ENCODE measurements at regions not wholly inside any gene's neighbourhood (a gene's known extent, or its start where the extent isn't known, plus 50 kb on each side); places are given as distances from the start of the nearest gene placed in this dataset.

DNA sequence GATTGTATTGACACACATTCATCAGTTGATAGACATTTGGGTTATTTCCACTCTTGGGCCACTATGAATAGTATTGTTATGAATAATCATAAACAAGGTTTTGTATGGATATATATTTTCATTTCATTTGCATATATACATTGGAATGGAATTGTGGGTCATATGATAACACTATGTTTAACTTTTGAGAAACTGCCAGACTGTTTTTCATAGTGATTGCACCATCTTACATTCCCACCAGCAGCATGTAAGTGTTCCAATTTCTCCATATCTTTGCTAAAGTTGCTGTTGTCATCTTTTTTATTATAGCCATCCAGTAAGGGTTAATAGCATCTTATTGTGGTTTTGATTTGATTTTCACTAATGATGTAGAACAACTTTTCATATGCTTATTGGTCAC lies 198.5 kb upstream of the PPFIA2 start:
- Mint-ChIP-seq H3K27me3 (ENCODE audit: unreplicated experiment) (no peaks in the 10 kb centered on the region), H3K9me3 (ENCODE audit: unreplicated experiment) (no peaks in the 10 kb centered on the region), H3K4me3 (ENCODE audit: unreplicated experiment) (no peak overlapping the region), H3K4me1 (ENCODE audit: low read depth, unreplicated experiment) (no peaks in the 10 kb centered on the region), H3K36me3 (ENCODE audit: unreplicated experiment) (no peaks in the 10 kb centered on the region), H3K27ac (ENCODE audit: unreplicated experiment) (no peak overlapping the region)
- no peak for DNase-seq
- TF ChIP-seq, protein P1, sequence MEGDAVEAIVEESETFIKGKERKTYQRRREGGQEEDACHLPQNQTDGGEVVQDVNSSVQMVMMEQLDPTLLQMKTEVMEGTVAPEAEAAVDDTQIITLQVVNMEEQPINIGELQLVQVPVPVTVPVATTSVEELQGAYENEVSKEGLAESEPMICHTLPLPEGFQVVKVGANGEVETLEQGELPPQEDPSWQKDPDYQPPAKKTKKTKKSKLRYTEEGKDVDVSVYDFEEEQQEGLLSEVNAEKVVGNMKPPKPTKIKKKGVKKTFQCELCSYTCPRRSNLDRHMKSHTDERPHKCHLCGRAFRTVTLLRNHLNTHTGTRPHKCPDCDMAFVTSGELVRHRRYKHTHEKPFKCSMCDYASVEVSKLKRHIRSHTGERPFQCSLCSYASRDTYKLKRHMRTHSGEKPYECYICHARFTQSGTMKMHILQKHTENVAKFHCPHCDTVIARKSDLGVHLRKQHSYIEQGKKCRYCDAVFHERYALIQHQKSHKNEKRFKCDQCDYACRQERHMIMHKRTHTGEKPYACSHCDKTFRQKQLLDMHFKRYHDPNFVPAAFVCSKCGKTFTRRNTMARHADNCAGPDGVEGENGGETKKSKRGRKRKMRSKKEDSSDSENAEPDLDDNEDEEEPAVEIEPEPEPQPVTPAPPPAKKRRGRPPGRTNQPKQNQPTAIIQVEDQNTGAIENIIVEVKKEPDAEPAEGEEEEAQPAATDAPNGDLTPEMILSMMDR (IDR thresholded peaks at IDR 0.05; ENCODE audit: partially characterized antibody, unreplicated experiment) = no peak

DNA sequence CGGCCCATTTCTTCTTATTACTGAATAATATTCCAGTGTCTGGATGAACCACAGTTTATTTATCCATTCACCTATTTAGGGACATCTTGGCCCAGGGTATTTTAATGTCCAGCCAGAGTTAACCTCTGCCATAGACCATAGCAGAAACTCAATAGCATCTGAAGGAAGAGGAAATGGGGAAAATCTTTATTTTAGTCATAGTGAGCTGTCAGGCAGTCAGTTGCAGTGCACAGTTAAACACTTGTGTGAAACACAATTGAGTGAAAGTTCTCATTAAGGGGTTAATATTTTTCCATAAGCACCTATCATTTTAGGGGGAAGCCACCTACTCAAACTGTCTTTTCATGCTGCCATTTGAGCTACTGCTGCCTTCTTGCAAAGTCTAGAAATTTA lies 197.3 kb upstream of the PPFIA2 start:
- no peak for DNase-seq
- no peaks in the 10 kb centered on the region for H3K36me3 Mint-ChIP-seq (ENCODE audit: unreplicated experiment)
- H3K27ac Mint-ChIP-seq (ENCODE audit: unreplicated experiment) = no peak overlapping the region
- H3K9me3 Mint-ChIP-seq (ENCODE audit: unreplicated experiment) = no peaks in the 10 kb centered on the region
- H3K4me3 Mint-ChIP-seq (ENCODE audit: unreplicated experiment) = no peak overlapping the region
- H3K4me1 Mint-ChIP-seq (ENCODE audit: low read depth, unreplicated experiment) = no peaks in the 10 kb centered on the region
- TF ChIP-seq, protein P1 (IDR thresholded peaks at IDR 0.05; ENCODE audit: partially characterized antibody, unreplicated experiment) = no peak
- H3K27me3 Mint-ChIP-seq (ENCODE audit: unreplicated experiment) = no peaks in the 10 kb centered on the region

DNA sequence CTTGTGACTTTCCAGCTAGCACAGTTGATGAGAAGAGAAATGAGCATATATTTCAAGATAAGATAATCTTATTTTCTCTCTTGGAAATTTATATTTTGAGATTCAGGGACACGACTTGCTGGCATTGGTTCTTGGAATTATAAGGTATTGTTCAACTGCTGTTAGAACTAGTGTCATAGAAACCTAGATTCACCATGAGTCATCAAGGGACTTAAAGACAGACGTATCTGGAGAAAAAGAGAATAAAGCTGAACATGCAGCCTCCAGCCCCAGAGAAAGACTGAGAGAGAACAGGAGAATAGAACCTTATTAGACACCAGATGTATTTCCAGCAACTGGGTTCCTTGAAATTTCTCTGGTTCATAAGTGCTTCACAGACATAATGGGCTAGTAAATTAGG lies 194.4 kb upstream of the PPFIA2 start:
- Mint-ChIP-seq H3K4me1 (ENCODE audit: low read depth, unreplicated experiment) (no peaks in the 10 kb centered on the region), H3K36me3 (ENCODE audit: unreplicated experiment) (no peaks in the 10 kb centered on the region), H3K4me3 (ENCODE audit: unreplicated experiment) (no peak overlapping the region), H3K9me3 (ENCODE audit: unreplicated experiment) (no peaks in the 10 kb centered on the region), H3K27me3 (ENCODE audit: unreplicated experiment) (no peaks in the 10 kb centered on the region), H3K27ac (ENCODE audit: unreplicated experiment) (no peak overlapping the region)
- DNase-seq = no peak
- TF ChIP-seq, protein P1 (IDR thresholded peaks at IDR 0.05; ENCODE audit: partially characterized antibody, unreplicated experiment) = no peak

DNA sequence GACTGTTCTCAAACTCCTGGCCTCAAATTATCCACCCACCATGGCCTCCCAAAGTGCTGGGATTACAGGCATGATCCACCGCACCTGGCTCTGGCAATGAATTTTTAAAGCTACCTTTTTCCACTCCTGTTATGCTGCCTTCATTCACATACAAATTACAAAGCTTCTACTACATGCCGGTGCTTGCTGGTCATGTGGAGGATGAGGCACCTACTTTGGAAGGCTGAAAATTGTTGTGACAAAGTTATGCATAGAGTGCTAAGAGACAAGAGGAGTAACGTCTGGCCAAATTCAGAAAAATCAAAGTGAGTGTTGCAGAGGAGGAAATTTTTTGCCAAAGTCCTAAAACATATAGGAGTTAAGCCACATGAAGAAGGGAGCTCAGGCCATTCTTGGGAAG lies 191.7 kb upstream of the PPFIA2 start:
- Mint-ChIP-seq H3K27me3 (ENCODE audit: unreplicated experiment) (no peaks in the 10 kb centered on the region), H3K4me1 (ENCODE audit: low read depth, unreplicated experiment) (no peaks in the 10 kb centered on the region)
- TF ChIP-seq, protein P1 (IDR thresholded peaks at IDR 0.05; ENCODE audit: partially characterized antibody, unreplicated experiment) = no peak

DNA sequence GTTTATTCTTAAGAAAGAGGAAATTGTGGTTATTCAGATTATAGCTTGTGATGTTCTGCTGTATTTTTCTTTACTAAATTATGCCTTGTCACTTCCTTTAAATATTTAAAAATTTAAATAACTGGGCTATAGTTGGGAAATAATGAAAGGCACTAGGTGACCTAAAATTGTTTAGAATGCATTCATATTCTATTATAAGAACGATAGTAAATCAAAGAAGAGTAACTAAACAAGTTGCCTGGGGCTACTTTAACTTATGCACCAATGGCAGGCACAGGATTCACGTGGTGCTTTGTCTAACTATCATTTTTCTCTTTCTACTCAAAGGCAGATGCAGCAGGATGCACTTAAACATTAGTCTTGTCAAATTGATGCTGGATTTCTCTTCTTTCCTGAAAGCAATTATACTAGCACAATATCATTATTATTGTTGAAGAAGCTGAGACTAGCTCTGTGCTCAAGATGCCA lies 190.7 kb upstream of the PPFIA2 start:
- Mint-ChIP-seq H3K27me3 (ENCODE audit: unreplicated experiment) (no peaks in the 10 kb centered on the region), H3K36me3 (ENCODE audit: unreplicated experiment) (no peaks in the 10 kb centered on the region), H3K27ac (ENCODE audit: unreplicated experiment) (no peak overlapping the region), H3K4me1 (ENCODE audit: low read depth, unreplicated experiment) (no peaks in the 10 kb centered on the region), H3K9me3 (ENCODE audit: unreplicated experiment) (no peaks in the 10 kb centered on the region), H3K4me3 (ENCODE audit: unreplicated experiment) (no peak overlapping the region)
- no peak for DNase-seq
- TF ChIP-seq, protein P1 (IDR thresholded peaks at IDR 0.05; ENCODE audit: partially characterized antibody, unreplicated experiment) = no peak

More for the DNA sequence above, 191.7 kb upstream of the PPFIA2 start:
- Mint-ChIP-seq H3K4me3 (ENCODE audit: unreplicated experiment) (no peak overlapping the region), H3K36me3 (ENCODE audit: unreplicated experiment) (no peaks in the 10 kb centered on the region), H3K27ac (ENCODE audit: unreplicated experiment) (no peak overlapping the region), H3K9me3 (ENCODE audit: unreplicated experiment) (no peaks in the 10 kb centered on the region)
- DNase-seq = no peak
